ENCODE measurements at regions not wholly inside any gene's neighbourhood (a gene's known extent, or its start where the extent isn't known, plus 50 kb on each side); places are given as distances from the start of the nearest gene placed in this dataset.
"Not testable (repeated sequence)": the region's sequence is repeated elsewhere in the genome, so short reads cannot be mapped to it uniquely, and the experiment has no call there.

DNA sequence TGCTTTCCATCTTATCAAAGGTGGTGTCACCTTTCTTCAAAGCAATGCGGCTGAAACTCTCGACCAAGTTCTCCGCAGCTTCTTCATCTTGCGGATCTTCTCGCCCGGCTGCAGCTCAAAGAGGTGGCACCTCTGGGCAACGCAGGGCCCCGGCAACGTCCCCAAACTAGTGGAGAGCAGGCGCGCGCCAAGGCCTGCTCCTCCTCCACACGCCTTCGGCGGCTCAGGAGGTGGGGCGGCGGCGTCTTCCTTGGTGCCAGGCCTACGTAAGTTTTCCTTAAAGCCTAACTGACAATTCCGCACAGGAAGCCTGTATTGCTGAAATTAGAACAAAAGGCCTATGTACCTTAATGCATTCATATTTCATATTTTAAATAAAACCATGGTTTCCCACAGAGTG is 112.0 kb downstream of the TMX1 start:
- DNase-seq = no peak

DNA sequence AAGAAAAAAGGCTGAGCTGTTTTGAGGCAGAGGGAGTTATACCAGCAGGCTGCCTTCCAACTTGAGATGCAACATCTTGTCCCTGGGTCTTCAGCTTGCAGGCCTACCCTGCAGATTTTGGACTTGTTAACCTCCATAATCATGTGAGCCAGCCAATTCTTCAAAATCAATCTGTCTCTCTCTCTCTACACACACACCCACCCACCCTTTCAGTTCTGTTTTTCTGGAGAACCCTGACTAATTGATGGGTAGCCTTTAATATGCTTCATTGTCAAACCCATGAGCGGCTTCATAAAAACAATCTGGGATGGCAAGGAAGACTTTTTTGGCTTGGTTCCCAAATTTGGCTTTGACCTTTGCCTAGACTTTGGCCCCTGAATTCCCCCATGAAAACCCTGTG is 113.9 kb downstream of the TMX1 start:
- no peak for DNase-seq

DNA sequence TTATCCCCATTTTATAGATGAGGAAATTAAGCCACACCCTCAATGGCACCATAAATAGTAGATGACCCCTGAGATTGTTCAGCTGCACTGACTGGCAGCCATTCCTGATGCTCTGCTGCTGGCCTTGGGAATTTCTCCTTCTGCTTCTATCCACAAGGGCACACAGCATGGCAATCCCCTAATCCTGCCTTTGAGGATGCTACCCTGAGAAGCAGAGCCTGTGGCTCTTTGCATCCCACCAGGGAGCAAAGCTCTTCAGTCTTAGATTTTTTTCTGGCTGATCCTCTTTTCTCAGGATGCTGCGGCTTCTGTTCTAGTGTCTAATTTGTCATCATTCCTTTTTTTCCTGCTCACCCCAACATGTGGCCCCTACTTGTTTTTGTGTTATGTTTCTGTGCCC is 114.8 kb downstream of the TMX1 start:
- no peak for DNase-seq

DNA sequence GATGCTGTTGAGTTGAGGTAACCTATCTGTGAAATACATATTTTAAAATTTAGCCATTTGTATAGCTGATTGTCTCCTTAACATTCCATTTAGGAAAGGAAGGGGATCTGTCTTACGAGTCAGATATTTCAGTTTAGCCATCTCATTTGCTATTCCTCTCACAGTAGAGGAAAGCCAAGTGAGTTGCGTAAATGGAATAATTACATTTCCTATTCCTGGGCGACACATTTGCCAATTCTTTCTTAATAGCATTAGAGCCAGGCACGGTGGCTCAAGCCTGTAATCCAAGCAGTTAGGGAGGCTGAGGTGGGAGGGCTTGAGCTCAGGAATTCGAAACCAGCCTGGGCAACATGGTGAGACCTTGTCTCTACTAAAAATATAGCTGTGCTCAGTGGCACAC is 116.3 kb downstream of the TMX1 start:
- no peak for DNase-seq

DNA sequence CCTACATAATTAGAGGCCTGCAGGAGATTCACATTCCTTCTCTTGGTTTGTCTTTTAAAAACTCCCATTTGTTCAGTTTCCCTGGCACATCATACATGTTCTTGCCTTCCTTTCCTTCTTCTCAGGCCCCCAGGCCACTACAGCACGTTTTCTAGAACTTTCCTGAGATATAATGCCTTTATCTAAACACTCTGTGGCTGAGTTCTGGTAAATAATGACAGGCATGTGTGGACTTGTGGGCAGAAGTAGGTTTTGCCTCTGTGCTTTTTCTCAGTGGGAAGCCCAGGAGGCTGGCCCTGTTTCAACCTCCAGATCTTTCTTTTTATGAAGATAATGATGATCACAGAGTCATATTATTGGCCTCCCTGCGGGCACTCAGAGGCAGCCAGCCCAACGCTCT is 117.2 kb downstream of the TMX1 start:
- DNase-seq = no peak

DNA sequence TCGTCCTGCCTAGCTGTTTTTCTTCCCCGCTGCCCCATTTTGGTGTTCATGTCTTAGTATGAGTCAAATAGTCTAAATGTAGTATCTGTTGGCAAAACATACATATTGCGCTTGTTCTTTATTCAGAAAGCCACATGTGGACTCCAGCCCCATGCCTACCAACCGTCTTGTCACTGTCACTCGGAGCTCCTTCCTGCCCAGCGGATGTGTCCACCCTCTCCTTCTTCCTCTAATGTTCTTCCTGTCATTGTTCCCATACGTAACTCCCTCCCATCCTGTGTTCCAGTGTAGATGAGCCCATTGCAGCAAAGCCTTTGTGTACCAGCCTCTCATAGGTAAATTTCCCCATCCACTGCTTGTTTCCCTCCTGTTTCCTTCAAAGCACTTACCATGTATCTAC is 120.5 kb downstream of the TMX1 start:
- DNase-seq = no peak

DNA sequence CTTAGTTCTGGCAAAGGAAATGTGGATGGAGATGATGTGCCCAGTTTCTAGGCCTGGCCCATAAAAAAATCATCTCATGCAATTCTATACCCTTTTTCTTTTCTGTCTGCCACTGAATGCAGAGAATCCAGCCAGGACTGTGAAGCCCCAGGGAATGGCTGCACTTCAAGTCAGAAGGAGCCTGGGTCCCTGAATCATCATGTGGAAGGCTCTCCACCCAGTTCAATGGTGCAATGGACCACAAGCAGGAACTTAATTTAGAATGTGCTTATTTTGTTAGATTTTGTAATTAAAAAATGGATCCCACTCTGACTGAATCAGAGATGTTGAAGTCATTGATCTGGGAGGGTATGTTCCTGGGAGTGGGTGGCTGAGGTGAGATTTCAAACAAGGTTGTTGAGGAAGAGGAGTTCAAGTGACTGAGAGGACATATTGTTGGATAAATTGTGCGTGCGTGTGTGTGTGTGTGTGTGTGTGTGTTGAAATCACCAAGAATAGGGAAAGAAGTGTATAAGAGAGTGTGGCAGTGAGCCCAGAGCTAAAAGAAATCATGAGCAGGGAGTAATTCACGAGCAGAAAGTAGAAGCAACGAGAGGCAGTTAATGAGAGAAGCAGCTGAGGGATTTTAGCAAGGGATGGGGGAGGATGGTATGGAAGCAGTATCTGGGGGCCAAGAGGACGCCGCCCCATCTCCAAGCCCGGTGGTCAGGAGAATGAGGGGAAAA is 125.4 kb downstream of the TMX1 start:
- no peak for DNase-seq

DNA sequence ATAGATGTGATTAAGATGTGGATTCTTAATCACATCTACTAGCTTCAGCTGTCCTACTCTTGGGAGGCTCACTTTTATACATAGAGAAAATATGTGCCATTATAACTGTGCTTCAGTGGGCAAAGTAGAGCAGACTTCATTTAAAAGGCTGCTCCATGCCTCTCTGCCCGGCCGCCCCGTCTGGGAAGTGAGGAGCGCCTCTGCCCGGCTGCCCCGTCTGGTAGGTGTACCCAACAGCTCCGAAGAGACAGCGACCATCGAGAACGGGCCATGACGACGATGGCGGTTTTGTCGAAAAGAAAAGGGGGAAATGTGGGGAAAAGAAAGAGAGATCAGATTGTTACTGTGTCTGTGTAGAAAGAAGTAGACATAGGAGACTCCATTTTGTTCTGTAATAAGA is 126.4 kb downstream of the TMX1 start:
- DNase-seq = not testable (repeated sequence)

DNA sequence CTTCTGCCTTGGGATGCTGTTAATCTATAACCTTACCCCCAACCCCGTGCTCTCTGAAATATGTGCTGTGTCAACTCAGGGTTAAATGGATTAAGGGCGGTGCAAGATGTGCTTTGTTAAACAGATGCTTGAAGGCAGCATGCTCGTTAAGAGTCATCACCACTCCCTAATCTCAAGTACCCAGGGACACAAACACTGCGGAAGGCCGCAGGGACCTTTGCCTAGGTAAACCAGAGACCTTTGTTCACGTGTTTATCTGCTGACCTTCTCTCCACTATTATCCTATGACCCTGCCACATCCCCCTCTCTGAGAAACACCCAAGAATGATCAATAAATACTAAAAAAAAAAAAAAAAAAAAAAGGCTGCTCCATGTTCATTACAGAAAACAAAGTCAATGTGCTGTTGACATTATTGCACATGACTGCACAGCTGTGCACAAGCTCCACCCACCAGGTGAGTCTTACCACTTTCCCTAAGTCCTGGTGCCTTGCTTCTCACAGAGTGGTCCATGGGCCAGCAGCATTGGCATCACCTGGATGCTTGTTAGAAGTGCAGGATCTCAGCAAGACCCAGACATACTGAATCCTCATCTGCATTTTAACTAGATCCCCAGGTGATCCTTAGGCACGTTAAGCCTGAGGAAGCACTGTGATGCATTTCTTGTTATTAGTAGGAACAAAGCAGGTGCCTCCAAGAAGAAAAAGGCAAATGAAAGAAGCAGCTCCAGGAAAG is 127.0 kb downstream of the TMX1 start:
- DNase-seq = not testable (repeated sequence)

DNA sequence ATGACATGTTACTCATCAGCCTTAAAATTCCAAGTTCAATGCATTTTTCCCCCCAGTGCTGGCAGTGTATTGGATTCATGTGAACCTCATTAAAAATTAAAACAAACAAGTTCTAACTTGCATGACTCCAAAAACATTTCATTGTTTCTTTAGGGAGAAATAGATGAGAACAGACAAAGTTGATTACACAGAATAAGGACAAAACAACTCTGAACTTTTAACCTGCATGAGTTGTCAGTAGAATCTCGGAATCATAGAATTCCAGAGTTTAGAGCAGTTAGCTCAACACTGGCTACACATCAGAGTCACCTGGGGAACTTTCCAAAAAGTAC is 127.5 kb downstream of the TMX1 start:
- no peak for DNase-seq

DNA sequence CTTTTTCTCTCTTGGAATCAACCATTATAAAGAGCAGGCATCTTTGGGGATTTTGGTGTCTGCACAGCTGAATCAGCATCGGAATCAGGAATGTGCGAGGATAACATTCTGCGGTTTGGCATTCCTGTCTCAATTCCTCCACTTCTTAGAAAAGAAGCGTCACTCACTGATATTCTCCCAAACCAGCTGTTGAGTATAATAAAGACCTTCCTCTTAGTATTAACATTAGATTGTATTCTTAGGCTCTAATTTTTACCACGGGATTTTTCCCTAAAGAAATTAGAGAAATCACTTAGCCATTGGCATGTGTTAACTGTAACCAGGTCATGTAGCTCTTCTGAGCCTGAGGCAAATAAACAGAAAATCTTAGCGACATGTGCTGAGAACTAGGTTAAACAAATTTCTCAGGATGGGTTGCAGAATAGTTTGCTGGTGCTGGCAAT is 128.7 kb downstream of the TMX1 start:
- no peak for DNase-seq

DNA sequence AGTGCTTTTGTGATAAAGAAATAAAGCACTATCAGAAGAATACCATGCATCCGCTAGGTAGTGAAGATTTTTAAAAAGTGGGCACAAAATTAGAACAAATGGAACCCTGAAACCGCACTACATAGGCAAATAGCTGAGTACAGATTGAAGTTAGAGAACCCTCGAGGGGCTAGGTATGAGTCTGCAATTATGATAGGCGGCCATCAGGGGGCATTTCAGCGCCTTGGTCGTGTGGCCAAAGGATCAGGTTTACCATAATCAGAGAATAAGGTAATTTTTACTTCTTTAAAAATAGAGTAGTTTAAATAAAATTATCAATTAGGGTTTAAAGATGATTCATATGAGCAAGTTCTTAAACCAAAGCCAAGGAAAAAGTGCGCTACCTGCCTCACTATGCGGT is 129.8 kb downstream of the TMX1 start:
- peak; percentile 36 for DNase-seq

DNA sequence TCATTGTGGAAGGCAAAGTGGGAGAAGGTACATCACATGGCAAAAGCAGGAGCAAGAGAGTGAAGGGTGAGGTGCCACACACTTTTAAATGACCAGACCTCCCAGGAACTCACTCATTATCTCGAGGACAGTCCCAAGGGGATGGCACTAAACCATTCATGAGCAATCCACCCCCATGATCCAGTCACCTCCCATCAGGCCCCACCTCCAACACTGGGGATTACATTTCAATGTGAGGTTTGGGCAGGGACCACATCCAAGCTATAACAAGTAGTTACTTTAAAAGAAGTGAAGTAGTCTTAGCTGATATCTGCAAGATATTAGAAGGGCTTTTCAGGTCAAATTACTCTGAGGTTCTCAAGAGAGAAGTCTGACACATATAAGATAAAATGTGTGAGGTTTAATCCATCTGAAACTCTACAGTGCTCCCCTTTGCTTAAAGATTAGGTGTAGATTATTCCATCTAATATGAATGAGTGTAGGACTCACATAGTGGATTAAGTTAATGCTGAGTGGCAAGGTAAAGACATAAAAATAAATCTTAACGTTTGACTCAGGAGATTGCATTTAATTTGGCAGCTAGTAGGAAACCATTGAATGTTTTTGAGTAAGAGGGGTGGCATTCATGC is 130.8 kb downstream of the TMX1 start:
- DNase-seq = no peak

DNA sequence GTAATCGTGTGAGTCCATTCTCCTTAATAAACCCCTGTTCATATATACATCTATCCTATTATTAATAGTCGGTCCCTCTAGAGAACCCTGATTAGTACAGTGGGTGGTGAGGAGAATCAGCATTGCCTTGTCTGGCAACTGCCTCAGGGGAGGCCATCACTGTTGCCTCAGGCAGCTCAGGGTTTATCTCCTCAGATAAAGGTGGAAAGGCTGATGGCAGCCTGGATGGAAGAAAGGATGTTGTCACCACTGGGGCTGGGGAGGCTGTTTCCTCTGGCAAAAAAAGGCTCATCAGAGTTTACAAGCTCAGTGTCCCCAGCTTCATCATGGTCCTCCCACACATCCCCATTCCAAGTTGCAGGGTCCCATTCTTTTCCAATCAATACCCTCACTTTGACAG is 137.1 kb downstream of the TMX1 start:
- not testable (repeated sequence) for DNase-seq

DNA sequence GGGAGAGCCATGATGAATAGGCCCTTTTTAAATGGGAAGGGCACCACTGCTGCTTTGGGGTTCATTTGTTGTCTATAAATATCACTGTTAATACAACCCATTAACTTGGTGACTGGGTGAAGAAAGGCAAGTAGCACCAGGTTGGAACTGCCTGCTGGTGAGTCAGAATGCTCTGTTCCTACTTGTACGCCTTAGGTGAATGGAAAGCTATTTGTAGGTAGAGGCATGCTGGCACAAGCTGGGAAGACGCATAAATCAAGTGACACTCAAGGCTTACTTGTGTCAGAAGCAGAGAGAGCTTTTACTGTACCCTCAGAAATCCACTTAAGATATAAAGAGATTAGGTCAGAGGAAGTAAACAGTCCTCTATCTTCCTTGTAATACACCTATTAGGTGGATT is 142.5 kb downstream of the TMX1 start:
- no peak for DNase-seq

DNA sequence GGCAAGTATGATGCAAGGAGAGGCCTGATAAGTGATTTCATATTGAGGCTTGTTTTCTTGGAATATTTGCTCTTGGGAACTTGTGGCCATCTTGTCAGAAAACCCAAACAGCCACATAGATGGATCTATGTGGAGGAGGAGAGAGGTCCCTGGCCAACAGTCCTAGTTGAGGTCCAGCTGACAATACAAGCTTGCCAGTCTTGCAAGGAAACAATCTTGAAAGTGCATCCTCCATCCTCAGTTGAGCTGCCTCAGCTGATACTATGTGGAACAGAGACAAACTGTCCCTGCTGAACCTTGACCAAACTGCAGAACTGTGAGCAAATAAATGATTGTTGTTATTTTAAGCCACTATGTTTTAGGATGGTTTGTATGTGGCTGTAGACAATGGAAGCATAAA is 146.4 kb downstream of the TMX1 start:
- no peak for DNase-seq

DNA sequence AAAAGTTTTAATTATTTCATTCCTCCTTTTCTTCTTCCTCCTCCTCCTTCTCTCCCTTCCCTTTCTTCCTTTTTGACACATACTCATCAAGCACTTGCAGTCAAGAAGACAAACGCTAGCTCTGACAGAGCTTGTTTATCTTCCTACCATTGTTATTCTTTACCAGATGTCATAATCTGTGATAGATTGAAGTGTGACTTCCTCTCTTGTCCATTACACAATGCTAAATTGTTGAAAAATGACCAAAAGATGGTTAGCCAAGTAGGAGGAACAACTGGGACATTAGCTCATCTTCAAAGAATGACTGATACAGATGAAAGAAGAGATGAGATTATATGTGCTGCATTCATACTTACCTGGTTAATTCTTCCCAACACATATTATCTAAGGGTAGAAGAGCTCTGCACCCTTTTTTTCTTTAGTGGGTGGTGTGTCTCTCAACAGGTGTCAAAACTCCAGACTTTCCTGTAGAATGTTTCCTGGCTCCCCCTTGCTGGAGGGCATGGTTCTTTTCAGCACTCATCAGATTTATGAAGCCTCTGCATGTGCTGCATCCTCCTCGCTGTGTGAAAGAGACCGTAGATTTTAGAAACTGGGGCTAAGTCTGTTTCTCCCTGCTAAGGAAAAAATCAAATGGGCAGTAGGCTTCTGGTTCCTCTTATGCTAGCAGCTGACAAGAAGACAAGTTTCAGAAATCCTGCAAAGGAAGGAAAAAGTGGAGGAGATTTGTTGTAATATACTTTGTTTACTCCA is 147.1 kb downstream of the TMX1 start:
- DNase-seq = no peak

DNA sequence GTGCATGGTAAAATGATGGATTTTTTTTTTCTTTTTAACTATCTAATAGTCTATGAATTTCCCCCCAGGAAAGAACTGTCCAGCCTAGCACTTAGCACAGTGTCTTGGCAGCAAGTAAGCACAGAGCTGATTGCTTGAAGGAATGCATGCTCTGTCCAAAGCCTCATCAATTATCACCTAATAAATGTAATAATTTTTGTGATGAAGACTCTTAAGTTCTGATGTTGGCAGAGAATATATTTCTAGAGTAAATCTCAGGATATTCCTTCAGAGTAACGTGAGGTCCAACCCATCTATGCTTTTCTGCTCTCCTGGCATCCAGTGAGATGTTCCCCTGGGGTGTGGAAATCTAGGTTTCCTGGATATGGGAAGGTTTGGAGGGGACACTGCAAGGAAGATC is 152.4 kb downstream of the TMX1 start:
- no peak for DNase-seq

DNA sequence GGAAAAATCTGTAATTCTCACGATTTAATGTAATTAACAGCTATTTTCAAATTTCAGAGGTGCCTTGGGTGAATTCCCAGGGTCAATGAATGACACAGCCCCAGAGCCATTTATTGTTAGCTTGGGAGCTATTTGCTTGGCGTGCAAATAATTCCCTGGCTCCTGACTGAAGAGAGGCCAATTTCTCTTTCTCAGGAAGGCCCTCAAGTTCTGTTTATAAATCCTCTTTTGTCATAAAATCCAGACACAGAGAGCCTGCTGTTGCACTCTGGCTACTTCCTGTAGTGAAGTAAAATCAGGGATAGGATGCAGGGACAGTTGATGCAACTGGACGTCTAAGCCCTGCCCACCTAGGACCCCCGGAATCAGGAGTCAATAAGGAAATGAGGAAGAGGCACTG is 154.3 kb downstream of the TMX1 start:
- no peak for DNase-seq

DNA sequence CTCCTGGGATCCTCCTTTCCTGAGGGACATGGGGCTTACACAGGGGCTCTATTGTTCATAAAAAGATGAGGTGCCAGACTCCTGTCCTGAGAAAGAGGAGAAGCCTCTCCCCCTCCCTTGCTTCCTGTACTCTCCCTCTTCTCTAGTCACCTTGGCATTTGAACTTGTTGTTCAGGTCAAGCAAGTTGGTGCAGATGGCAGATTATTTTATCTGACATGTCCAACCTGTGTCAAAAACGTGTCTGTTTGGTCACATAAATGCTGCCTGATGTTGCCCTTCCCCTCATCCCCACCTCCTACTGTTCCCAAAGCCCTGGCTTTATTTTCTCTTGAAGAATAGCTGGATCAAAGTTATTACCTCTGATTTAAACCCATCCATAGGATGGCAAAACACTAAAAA is 154.8 kb downstream of the TMX1 start:
- DNase-seq = no peak

DNA sequence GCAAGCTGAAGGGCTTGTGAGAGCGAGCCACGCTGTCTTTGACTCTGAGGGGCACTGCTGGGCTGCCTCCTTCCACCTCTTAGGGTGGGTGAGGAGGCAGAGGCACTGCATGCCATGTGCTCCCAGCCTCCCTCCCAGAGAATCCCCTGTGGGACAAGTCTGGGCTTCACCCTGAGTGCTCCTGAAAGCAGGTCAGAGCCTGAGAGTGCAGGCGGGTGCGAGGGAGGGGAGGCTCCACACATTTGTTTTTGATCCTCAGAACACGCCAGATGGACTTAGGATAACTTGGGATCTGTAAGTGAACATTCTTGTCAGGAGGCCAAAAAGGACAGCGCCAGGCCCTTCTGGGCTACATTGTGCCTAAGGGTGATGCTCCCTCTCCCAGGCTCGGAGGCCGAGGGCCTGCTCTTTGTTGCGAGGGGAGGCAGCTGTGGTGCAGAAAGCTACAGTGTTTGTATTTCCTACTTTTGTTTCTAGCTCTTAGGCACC is 155.4 kb downstream of the TMX1 start:
- no peak for DNase-seq

DNA sequence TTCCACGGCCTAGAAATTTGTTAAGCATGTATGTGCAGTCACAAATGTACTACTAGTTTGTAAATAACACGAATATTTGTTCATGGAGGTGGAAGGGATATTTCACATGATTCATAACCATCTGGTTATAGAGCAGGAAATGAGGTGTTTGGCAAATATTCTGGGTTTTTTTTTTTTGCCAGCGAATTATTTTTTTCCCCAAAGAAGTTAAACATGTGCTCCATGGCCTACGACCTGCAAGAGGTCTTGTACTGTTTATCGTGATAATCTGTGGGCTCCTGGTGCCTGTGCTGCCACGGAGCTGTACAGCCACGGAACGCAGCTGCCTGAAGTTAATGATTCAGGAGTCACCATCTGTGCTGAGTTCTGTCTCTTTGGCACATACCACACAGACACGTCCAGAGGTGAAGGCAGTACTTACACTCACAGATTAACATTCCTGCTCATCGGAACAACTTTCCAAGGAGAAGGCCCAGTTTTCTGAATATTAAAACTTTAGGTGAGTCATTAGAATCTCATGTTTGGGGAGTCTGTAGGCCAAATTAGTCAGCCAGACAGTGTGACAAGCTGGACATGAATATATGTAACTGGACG is 156.3 kb downstream of the TMX1 start:
- DNase-seq = no peak

DNA sequence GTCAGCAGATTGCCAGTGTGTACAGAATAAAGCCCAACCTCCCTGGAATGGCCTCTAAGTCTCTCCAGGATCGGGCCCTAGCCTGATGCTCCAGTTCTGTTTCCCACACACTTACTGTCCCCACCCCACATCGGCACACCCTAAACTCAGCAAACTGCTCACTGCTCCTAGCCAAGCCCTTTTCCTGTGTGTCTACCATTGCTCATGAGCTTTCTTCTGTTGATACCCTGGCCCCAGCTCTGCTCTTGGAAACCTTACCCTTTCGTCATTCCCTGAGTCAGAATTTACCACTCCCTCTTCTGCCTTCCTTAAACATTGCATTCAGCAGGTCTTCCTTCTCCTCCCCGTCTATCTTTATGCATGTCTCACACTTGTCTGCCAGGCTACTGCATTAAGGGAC is 158.9 kb downstream of the TMX1 start:
- DNase-seq = no peak
